ENCODE measurements at regions not wholly inside any gene's neighbourhood (a gene's known extent, or its start where the extent isn't known, plus 50 kb on each side); places are given as distances from the start of the nearest gene placed in this dataset.
"Not testable (repeated sequence)": the region's sequence is repeated elsewhere in the genome, so short reads cannot be mapped to it uniquely, and the experiment has no call there.

DNA sequence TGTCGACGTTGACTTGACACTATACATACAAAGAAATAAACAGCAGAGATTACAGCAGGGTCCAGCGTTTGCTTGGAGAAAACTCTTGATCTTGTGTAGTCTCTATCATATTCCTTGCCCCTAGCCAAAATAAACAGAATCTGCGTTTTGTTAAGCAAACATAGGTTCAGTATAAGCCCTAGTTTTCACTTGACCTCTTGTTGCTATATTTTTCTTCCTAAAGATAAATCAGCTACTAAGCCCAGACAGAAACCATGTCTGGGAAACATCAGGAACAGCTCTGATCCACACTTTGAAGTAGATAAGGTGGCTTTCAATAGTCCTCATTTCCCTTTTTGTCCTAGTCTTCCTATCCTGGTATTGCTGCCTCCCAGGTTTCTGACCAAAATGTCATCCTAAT, 328.2 kb upstream of the MAGI2 start:
- no peak overlapping the region for H3K4me3 ChIP-seq (replicated peaks; ENCODE audit: low read depth, low read length)
- TF ChIP-seq, protein P1, sequence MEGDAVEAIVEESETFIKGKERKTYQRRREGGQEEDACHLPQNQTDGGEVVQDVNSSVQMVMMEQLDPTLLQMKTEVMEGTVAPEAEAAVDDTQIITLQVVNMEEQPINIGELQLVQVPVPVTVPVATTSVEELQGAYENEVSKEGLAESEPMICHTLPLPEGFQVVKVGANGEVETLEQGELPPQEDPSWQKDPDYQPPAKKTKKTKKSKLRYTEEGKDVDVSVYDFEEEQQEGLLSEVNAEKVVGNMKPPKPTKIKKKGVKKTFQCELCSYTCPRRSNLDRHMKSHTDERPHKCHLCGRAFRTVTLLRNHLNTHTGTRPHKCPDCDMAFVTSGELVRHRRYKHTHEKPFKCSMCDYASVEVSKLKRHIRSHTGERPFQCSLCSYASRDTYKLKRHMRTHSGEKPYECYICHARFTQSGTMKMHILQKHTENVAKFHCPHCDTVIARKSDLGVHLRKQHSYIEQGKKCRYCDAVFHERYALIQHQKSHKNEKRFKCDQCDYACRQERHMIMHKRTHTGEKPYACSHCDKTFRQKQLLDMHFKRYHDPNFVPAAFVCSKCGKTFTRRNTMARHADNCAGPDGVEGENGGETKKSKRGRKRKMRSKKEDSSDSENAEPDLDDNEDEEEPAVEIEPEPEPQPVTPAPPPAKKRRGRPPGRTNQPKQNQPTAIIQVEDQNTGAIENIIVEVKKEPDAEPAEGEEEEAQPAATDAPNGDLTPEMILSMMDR (IDR thresholded peaks at IDR 0.05; ENCODE audit: low read depth, low read length, missing control alignments), result no peak
- no peak for DNase-seq (ENCODE audit: extremely low read depth, low read depth)

DNA sequence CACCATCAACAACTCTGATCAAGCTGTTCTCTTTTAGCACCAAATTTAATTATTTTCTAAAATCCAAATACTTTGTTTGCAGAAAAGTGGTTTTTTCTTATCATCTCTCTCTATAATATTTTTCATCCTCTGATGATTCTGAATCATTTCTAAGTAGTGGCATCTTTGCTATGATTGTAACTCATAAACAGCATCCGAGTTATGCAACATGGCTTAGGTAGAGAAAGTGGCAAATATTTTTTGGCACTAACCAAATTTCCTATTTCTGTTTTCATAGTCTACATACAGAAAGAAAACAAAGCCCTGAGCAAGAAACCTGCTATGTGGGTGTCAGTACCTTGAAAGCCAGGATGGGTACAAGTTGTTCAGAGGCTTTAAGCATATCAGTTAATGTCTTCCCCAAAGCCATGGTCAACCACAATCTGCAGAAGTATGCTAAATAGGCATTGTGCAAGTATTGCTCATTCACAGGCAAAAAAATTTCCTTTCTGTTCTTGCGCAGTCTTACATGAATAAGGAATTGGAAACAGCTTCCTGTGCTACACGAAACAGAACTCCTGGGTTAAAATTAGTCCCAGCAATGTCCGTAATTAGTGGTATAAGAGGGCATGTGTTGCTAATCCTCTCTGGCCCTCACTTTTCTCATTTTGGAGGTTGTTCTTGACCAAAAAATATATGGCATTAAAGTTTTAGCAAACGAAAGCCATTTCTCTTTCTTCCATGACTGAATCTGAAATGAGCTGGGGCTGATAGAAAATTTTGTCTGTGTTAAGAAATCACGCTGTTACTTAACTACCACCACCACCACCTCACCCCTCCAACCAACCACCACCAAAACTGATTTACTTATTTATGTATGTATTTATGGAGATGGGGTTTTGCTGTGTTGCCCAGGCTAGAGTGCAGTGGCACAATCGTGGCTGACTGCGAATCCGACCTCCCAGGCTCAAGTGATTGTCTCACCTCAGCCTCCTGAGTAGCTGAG, 325.6 kb upstream of the MAGI2 start:
- no peak overlapping the region for H3K4me3 ChIP-seq (replicated peaks; ENCODE audit: low read depth, low read length)
- peak; percentile 5 for DNase-seq (ENCODE audit: extremely low read depth, low read depth)

DNA sequence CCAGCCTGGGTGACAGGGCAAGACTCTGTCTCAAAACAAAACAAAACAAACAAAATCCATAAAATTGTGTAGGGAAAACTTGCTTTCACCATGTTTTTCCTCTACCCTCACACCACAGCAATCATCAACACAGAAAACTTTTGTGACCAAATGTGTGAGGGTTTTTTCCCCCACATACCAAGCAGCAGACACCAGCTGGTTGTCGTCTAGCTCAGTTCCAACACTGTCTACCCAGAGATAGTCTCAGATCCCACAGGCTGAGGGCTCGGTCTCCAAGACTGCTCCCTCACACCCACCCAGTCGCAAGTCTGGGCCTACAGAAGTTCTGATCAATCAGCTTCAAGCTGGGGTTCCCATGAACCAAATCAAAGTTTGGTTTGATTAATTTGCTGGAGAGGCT, 322.4 kb upstream of the MAGI2 start:
- DNase-seq (ENCODE audit: extremely low read depth, low read depth), result no peak
- TF ChIP-seq, protein P1 (IDR thresholded peaks at IDR 0.05; ENCODE audit: low read depth, low read length, missing control alignments), result no peak
- H3K4me3 ChIP-seq (replicated peaks; ENCODE audit: low read depth, low read length), result no peak overlapping the region

More for the DNA sequence above, 325.6 kb upstream of the MAGI2 start:
- TF ChIP-seq, protein P1 (IDR thresholded peaks at IDR 0.05; ENCODE audit: low read depth, low read length, missing control alignments), result no peak

DNA sequence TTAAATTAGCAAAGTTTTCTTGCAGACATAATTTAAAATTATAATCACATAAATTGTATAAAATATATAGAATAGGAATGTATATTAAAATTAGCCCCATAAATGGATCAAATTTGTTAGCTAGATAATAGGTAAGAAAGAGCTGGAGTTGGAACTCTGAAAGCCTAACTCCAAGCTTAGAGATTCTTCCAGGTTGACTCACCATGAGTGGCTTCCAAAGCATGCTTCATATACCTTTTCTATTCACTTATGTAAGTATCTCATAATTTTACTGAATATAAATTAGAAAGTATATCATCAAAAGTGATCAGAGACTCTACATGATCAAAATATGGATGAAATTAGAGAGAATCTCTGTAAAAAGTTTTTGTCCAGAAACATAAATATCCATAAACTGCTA, 320.7 kb upstream of the MAGI2 start:
- DNase-seq (ENCODE audit: extremely low read depth, low read depth), result no peak

DNA sequence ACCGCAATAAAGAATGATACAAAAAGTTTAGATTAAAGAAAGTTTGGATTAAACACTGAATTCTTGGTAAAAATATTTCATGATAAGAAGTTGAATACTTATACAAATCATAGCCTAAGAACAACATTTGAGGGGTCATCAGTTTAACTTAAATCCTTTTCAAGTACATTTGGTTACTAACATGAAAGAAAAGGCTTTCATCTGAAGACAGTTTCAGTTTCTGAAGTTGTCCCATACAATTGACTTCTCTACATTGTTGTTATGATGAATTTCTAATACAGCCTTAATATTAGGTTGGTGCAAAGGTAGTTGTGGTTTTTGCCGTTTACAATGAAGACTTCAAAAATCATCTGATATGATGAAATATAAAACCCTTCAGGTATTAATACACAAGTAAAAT, 317.5 kb upstream of the MAGI2 start:
- TF ChIP-seq, protein P1 (IDR thresholded peaks at IDR 0.05; ENCODE audit: low read depth, low read length, missing control alignments), result no peak
- H3K4me3 ChIP-seq (replicated peaks; ENCODE audit: low read depth, low read length), result no peak overlapping the region
- DNase-seq (ENCODE audit: extremely low read depth, low read depth), result no peak

More for the DNA sequence above, 320.7 kb upstream of the MAGI2 start:
- H3K4me3 ChIP-seq (replicated peaks; ENCODE audit: low read depth, low read length), result no peak overlapping the region
- TF ChIP-seq, protein P1 (IDR thresholded peaks at IDR 0.05; ENCODE audit: low read depth, low read length, missing control alignments), result no peak

DNA sequence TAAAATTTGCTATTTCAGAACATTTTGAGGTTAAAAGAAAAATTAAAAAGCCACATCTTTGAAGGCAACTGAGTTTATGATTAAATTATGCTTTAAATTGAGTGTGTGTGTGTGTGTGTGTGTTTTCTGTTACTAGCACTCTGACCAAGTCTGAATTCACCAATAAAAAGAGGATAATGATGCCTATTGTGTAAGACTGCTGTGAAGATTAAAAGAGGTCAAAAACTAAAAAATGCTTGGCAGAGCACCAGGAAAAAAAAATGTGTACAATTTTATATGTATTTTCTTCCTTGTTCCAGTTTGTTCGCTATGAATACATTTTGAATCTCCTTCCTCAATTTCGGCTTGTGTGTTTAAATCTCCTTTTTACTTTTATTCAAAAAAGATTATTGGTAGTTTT, 316.6 kb upstream of the MAGI2 start:
- TF ChIP-seq, protein P1 (IDR thresholded peaks at IDR 0.05; ENCODE audit: low read depth, low read length, missing control alignments), result no peak
- H3K4me3 ChIP-seq (replicated peaks; ENCODE audit: low read depth, low read length), result no peak overlapping the region
- no peak for DNase-seq (ENCODE audit: extremely low read depth, low read depth)

DNA sequence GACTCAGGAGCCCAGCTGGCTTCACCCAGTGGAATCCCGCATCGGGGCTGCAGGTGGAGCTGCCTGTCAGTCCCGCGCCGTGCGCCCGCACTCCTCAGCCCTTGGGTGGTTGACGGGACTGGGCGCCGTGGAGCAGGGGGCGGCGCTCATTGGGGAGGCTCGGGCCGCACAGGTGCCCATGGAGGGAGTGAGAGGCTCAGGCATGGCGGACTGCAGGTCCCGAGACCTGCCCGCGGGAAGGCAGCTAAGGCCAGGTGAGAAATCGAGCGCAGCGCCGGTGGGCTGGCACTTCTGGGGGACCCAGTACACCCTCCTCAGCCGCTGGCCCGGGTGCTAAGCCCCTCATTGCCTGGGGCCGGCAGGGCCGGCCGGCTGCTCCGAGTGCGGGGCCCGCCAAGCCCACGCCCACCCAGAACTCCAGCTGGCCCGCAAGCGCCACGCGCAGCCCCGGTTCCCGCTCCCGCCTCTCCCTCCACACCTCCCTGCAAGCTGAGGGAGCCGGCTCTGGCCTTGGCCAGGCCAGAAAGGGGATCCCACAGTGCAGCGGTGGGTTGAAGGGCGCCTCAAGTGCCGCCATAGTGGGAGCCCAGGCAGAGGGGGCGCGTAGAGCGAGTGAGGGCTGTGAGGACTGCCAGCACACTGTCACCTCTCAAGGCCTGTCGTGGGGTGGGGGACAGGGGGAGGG, 314.6 kb upstream of the MAGI2 start:
- H3K4me3 ChIP-seq (replicated peaks; ENCODE audit: low read depth, low read length); DNase-seq (ENCODE audit: extremely low read depth, low read depth): not testable (repeated sequence)

DNA sequence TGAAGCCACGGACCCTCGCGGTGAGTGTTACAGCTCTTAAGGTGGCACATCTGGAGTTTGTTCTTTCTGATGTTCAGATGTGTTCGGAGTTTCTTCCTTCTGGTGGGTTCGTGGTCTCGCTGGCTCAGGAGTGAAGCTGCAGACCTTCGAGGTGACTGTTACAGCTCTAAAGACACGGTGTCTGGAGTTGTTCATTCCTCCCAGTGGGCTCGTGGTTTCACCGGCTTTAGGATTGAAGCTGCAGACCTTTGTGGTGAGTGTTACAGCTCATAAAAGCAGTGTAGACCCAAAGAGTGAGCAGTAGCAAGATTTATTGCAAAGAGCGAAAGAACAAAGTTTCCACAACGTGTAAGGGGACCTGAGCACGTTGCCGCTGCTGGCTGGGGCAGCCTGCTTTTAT, 313.7 kb upstream of the MAGI2 start:
- not testable (repeated sequence) for H3K4me3 ChIP-seq (replicated peaks; ENCODE audit: low read depth, low read length); DNase-seq (ENCODE audit: extremely low read depth, low read depth)
